ENCODE measurements at regions not wholly inside any gene's neighbourhood (a gene's known extent, or its start where the extent isn't known, plus 50 kb on each side); places are given as distances from the start of the nearest gene placed in this dataset.

- TF ChIP-seq CTCF (IDR thresholded peaks at IDR 0.05) (no peak), POLR2A (IDR thresholded peaks at IDR 0.05) (no peak), EP300 (IDR thresholded peaks at IDR 0.05) (no peak), POLR2AphosphoS5 (IDR thresholded peaks at IDR 0.05) (no peak)
Observed at GRCh38 chr4:160224049-160224448, 1121.2 kb downstream of the RAPGEF2 start.

All from sigmoid colon (tissue), 4 donors.